Osteocyte (in vitro differentiated cells): ENCODE measurements at regions not wholly inside any gene's neighbourhood (a gene's known extent, or its start where the extent isn't known, plus 50 kb on each side); places are given as distances from the start of the nearest gene placed in this dataset.

Source experiments
- DNase-seq: peaks from one replicate; pipeline ENCODE4 v3.0.0; 2021; ENCODE audit warnings: mixed read lengths; ENCODE audit not compliant: unreplicated experiment; ENCODE audit errors: extremely low spot score
- H3K27ac Mint-ChIP-seq: one replicate; pipeline ENCODE4 v1.8.0; 2021; ENCODE audit warnings: mild to moderate bottlenecking, mixed read lengths; ENCODE audit not compliant: unreplicated experiment
- H3K27me3 Mint-ChIP-seq: one replicate; pipeline ENCODE4 v1.8.0; 2021; ENCODE audit warnings: mixed read lengths; ENCODE audit not compliant: unreplicated experiment
- H3K36me3 Mint-ChIP-seq: one replicate; pipeline ENCODE4 v1.8.0; 2021; ENCODE audit warnings: mixed read lengths; ENCODE audit not compliant: unreplicated experiment
- H3K4me1 Mint-ChIP-seq: one replicate; pipeline ENCODE4 v1.8.0; 2021; ENCODE audit warnings: mixed read lengths; ENCODE audit not compliant: unreplicated experiment
- H3K4me3 Mint-ChIP-seq: one replicate; pipeline ENCODE4 v1.8.0; 2021; ENCODE audit warnings: mild to moderate bottlenecking, moderate library complexity, mixed read lengths; ENCODE audit not compliant: unreplicated experiment
- H3K9me3 Mint-ChIP-seq: one replicate; pipeline ENCODE4 v1.8.0; 2021; ENCODE audit warnings: mixed read lengths; ENCODE audit not compliant: unreplicated experiment
- TF ChIP-seq, protein P1 (sequence below): fragments of 200-600 bp; sonication (generic); IDR thresholded peaks from 2 replicates; pipeline ENCODE4 v1.5.0; 2021; ENCODE audit warnings: antibody characterized with exemption, mild to moderate bottlenecking, moderate library complexity

DNA sequence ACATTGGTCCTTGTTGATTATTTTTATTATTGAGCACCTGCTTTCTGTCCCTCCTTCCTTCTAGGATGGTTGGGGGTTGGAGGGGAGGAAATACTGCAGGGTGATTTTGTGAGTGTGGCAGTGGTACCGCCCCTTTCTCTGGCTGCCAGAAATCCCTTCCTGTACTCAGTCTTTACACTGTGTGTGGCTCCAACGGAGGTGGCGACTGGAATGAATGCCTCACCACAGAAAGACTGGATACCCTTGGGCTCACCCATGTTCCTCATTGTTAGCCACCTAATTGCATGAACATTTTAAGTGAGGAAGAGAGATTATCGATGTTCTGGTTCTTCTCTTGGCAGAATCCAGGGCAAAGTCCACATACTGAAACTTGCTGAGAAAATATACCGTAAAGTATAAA is 272.0 kb upstream of the E2F7 start:
- Mint-ChIP-seq H3K4me3 (no peak overlapping the region), H3K27ac (no peak overlapping the region), H3K27me3 (peaks cover 24% of the 10 kb centered on the region), H3K36me3 (no peaks in the 10 kb centered on the region), H3K9me3 (no peaks in the 10 kb centered on the region), H3K4me1 (no peaks in the 10 kb centered on the region)
- TF ChIP-seq, protein P1, sequence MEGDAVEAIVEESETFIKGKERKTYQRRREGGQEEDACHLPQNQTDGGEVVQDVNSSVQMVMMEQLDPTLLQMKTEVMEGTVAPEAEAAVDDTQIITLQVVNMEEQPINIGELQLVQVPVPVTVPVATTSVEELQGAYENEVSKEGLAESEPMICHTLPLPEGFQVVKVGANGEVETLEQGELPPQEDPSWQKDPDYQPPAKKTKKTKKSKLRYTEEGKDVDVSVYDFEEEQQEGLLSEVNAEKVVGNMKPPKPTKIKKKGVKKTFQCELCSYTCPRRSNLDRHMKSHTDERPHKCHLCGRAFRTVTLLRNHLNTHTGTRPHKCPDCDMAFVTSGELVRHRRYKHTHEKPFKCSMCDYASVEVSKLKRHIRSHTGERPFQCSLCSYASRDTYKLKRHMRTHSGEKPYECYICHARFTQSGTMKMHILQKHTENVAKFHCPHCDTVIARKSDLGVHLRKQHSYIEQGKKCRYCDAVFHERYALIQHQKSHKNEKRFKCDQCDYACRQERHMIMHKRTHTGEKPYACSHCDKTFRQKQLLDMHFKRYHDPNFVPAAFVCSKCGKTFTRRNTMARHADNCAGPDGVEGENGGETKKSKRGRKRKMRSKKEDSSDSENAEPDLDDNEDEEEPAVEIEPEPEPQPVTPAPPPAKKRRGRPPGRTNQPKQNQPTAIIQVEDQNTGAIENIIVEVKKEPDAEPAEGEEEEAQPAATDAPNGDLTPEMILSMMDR = no peak
- DNase-seq = no peak

DNA sequence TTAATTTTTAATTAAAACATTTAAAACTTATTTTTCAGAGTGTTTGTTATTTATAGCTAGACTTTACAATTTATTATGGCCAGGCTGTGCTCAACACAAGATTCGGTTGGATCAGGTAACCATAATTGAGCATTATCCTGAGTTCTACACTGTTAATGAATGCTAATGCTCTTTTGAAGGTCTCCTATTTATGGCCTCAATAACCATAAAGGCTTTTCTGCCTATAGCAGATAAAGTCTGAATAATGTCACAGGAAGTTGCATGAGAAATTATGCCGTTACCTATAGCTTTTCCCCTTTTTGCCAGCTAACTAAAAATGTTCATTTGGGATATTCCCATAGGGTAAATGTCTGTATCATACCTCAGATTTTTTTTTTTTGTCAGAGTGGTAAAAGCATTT is 269.4 kb upstream of the E2F7 start:
- H3K36me3 Mint-ChIP-seq = no peaks in the 10 kb centered on the region
- DNase-seq = no peak
- no peaks in the 10 kb centered on the region for H3K4me1 Mint-ChIP-seq
- H3K27me3 Mint-ChIP-seq = peaks cover 31% of the 10 kb centered on the region
- no peak overlapping the region for H3K27ac Mint-ChIP-seq
- no peak overlapping the region for H3K4me3 Mint-ChIP-seq
- H3K9me3 Mint-ChIP-seq = no peaks in the 10 kb centered on the region
- TF ChIP-seq, protein P1 = no peak

DNA sequence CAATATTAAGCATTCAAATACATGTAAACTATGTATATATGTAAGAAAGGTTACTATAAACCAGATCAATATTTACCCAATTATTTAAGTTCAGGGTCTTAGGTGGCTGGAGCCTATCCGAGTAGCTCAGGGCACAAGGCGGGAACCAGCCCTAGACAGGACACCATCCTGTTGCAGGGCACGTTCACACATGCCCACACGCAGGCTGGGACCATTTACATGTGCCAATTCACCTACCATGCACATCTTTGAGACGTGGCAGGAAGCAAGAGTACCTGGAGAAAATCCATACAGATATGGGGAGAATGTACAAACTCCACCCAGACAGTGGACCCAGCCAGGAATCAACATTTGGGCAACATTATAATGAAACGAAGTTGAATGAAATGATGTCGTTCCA is 263.0 kb upstream of the E2F7 start:
- Mint-ChIP-seq H3K36me3 (no peaks in the 10 kb centered on the region), H3K4me1 (peaks cover 12% of the 10 kb centered on the region), H3K27ac (no peak overlapping the region), H3K9me3 (no peaks in the 10 kb centered on the region), H3K4me3 (no peak overlapping the region), H3K27me3 (peaks cover 70% of the 10 kb centered on the region)
- TF ChIP-seq, protein P1 = no peak
- DNase-seq = no peak

DNA sequence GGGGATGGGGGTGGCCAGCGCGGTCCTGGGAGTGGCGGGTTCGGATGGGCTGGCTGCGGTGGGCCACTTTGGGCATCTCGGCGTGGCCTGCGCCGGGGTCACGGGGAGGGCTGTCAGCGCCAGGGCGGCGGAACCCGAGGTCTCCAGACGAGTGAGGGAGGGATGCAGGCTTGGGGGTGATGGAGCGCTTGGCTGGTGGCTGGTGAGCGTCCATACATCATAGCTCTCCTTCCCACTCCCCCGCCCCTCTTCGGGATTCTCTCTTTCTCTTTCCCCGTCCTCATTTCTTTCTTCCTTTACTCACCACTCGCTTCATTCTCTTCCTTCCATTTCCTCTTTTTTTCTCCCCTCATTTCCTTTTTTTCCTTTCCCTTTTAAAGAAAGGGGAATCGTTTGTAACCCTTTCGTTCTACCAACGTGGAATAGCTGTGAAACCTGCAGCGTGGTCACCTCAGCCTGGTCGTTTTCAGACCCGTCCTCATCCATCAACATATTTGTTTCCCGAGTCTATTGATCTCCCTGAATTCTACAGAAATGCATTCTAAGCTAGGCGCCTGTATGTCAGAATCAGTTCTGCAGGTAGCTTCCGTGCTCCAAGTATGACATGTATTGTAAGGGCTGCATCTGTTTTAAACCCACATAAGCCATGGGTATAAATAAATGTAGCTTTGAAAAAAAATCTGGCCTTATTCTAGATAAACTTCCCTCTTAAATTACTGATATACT is 260.3 kb upstream of the E2F7 start:
- Mint-ChIP-seq H3K4me3 (peak overlapping the region; percentile 92), H3K27ac (no peak overlapping the region), H3K27me3 (peaks cover 63% of the 10 kb centered on the region), H3K36me3 (no peaks in the 10 kb centered on the region), H3K4me1 (peaks cover 12% of the 10 kb centered on the region), H3K9me3 (no peaks in the 10 kb centered on the region)
- TF ChIP-seq, protein P1 = no peak
- no peak for DNase-seq

DNA sequence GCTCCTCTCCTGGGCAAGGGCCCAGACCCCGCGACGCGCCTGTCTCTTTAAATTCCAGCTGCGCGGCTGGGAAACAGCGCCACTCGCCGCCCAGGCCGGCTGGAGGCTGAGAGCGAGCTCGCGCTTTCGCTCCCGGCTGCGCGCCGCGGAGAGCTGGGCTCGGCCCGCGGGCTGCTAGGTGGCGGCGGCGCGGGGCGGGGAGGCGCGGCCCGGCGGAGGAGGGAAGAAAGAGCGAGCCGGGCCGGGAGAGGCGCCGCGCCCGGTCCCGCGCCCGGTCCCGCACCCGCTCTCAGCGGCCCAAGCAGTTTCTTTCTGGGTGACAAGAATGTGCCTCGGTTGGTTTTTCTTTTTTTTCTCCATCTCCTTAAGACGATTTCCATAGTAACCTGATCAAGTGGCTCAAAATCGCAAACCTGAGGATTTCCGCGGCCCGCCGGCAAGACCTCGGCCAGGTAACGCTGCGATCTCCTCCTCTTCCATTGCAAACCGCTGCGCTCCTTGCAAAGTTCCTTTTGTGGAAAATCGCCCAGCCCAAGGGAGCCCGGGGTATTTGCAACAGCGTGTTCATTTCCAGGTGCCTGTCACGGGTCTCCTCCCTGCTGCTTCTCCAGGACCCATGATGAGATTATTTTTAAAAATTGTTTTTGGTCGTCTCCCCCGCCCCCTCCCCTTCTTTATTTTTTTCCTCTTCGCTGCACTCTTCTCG is 259.5 kb upstream of the E2F7 start:
- Mint-ChIP-seq H3K36me3 (no peaks in the 10 kb centered on the region), H3K27ac (no peak overlapping the region), H3K4me3 (peak overlapping the region; percentile 92), H3K4me1 (peaks cover 12% of the 10 kb centered on the region), H3K9me3 (no peaks in the 10 kb centered on the region), H3K27me3 (peaks cover 56% of the 10 kb centered on the region)
- TF ChIP-seq, protein P1 = peak; percentile 64
- peak; percentile 87 for DNase-seq
